Right hindlimb (tissue), 1 donor: ENCODE measurements at regions not wholly inside any gene's neighbourhood (a gene's known extent, or its start where the extent isn't known, plus 50 kb on each side); places are given as distances from the start of the nearest gene placed in this dataset.

ENCODE experiments used
- DNase-seq: peaks from one replicate; pipeline ENCODE4 v3.0.0-alpha.2; 2018

DNA sequence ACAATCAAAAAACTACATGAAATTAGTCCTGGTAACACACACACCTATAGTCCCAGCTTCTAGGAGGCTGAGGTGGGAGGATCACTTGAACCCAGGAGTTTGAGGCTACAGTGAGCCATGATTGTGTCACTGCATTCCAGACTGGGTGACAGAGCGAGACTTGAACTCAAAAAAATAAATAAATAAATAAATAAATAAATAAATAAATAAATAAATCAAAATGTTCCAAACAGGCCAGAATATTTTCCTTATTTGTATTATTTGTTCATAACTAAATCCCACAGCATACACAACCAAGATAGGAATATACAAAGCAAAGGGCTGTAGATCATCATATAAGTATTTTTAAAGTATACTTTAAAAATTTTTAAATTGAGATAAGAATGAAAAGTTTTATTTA is 537.2 kb upstream of the CDH8 start:
- no peak for DNase-seq

GRCh38 chr16:62568926-62569325 is 532.7 kb upstream of the CDH8 start:
- DNase-seq, result no peak

DNA sequence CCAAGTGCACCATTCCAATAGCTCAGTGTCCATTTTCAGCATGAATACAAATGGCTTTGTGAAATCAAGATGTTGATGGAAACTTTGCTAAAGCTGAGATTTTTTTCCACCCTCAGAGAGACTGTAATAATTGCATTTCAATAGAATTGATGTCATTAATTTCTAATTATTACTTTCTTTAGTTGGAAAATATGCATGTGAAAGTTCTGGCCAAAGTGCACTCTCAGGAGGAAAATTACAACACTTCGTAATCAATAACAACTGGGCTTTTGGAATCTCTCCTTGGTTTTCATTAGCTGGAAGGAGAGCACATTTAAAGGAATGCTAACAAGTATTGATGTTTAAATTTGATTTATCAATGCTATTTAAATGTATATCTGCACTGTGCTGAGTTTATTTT is 529.5 kb upstream of the CDH8 start:
- DNase-seq, result no peak

DNA sequence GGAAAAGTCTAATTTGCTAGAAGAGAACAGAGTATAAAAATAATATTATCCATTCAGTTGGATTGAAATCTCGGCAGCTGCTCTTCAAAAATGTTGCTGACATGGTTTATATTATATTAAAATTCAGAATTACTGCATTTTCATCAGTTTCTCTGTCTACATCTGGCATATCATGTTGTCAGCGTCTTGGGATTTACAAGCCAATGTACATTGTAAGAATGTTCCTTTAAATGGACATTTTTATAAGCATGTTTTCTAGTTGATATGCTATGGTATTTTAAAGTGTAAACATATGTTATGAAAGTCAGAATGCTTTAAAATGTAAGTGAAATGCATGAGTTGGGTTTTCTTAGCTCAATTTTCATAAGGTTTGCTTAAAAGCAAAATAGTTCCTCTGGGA is 528.1 kb upstream of the CDH8 start:
- DNase-seq, result no peak

DNA sequence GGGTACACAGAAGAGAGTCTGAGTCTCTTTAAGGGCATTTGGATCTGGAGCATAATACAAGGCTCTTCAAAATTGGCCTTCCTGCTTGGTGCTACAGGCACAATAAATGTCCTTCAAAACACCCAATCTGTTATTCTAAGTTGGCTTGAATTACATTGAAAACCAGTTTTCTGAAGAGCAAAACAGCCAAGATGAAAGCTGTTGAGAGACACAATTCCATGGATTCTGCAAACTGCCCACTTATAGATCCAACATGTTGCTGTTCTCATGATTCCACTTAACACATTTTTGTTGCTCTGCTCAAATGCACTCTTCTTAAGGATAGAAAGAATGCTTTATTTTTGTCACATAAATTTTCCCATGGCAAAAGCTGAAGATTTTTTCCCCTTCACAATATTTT is 525.9 kb upstream of the CDH8 start:
- no peak for DNase-seq

- no peak for DNase-seq
Observed at GRCh38 chr16:62549875-62550274, 513.6 kb upstream of the CDH8 start.

- DNase-seq, result no peak
Observed at GRCh38 chr16:62548095-62548494, 511.9 kb upstream of the CDH8 start.

GRCh38 chr16:62546701-62547100 is 510.5 kb upstream of the CDH8 start:
- no peak for DNase-seq

GRCh38 chr16:62545039-62545438 is 508.8 kb upstream of the CDH8 start:
- no peak for DNase-seq

DNA sequence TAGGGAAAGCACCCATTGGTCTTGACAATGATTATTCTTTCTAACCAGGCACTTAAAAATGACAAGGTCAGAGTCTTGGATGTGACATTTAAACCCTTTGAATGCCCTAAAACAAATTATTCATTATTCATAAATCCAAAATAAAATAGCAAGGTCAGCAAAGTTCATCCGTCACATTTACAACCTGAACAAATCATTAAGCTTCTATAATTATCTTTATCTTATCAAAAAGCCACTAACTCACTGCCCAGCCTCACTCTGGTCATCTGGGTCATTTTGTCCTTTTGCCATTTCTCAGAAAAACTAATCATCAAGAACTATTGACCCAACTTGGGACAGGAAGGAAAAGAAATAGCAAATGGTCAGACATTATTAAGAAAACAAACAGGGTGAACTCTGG is 507.3 kb upstream of the CDH8 start:
- no peak for DNase-seq

DNA sequence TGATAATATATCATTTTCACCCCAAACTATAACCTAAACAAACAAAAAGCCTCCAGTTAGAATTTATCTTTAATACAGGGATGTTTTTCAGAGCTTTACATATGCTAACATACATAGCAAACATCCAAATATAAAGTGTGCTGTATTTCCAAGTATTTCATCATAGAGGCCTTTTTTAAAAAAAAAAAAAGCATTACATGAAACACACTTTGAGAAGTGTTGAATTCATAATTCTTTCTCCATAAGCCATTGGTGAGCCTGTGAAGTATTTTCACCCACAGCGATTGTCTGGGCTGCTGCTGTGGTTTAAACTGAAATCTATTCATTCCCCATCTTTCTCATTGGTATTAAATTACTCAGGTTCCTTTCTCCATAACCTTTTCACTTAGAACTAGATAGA is 503.4 kb upstream of the CDH8 start:
- DNase-seq, result no peak

DNA sequence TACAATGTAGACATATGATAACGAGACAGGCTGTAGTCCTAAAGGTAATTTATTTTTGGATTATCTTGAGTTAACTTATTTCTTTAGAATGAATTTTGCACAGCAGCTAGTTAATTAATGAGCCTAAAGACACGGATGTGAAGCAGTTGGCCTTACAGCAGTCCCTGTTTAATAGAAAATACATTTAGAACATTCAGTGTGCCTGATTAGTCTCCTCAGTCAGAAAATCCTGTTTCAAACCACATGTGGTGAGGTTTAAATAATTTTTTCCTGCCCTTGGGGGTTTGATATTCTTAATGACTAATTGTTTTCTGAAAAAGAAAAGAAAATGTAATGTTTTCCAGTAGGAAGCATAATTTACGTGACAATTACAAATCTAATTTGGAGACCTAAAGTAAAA is 494.2 kb upstream of the CDH8 start:
- DNase-seq, result no peak

DNA sequence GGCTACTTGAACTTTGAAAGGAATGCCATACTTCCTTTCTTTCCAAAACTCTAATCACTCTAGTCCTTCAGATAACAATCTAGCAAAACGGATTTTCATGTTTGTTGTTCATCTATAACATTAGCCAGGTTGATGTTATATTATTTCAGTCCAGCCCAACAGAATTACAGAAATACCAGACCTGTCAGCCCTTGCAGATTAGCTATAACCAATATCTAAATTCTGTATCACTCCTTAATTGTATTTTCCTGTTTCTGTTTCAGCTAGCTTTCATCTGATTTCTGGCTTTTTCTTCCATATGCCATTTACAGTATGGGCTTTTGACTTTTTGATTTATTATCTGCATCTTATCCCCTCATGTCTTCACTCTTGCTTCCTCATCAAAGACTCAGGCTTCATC is 479.8 kb upstream of the CDH8 start:
- DNase-seq, result no peak

- no peak for DNase-seq
Observed at GRCh38 chr16:62503073-62503472, 466.8 kb upstream of the CDH8 start.

- no peak for DNase-seq
Observed at GRCh38 chr16:62478903-62479458, 442.7 kb upstream of the CDH8 start.

GRCh38 chr16:62477796-62478195 is 441.6 kb upstream of the CDH8 start:
- DNase-seq, result no peak

- DNase-seq, result no peak
Observed at GRCh38 chr16:62475573-62475972, 439.3 kb upstream of the CDH8 start.

GRCh38 chr16:62462971-62463370 is 426.7 kb upstream of the CDH8 start:
- no peak for DNase-seq

DNA sequence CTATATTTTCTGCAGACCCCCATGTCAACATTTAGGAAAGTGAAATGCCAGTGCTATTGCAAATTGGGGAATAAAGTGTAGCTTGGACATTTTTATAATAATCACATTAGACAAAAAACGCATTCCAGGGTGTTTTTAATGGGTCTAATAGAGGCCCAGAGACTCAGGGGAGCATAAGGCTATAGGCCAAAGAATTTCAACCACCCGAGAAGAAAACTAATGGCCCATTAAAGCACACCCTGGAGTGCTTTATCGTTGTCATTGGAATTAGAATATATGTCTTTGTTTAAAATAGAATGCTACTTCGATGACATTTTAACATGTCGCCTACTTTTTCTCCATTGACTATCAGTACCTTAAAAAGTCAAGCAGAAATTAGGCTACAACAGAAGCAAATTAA is 414.1 kb upstream of the CDH8 start:
- DNase-seq, result no peak

DNA sequence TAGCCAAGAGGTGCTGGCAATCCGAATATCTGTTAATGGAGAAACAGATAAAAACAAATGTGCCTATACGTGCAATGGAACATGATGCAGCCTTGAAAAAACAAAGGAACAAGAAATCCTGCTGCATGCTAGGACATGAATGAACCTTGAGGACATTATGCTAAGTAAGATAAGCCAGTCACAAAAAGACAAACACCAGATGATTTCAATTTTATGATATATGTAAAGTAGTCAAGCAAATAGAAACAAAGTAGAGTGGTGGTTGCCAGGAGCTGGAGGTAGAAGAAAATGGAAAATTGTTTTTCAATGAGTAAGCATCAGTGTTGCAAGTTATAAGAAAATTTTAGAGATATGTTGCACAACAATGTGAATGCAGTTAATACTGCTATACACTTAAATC is 409.7 kb upstream of the CDH8 start:
- no peak for DNase-seq

- DNase-seq, result no peak
Observed at GRCh38 chr16:62424206-62424605, 388.0 kb upstream of the CDH8 start.

DNA sequence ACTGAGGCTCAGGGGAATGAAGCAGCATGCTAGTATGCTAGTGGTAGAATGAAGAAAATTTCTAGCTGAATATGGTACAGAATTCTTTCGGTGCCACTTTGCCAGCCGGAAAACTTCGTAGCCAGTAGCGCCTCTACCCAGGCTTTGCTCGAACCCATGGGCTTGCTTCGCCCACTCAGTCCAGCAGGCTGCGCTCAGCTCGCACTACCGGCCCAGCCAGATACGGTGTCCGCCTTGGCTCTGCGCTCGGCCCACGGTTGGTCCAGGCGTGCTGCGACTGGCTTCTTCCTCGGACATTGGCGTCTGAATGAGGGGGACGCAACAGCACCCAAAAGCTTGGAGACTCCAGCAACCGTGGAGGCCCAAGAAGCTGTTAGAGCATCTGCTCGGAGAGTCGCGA is 372.5 kb upstream of the CDH8 start:
- no peak for DNase-seq

DNA sequence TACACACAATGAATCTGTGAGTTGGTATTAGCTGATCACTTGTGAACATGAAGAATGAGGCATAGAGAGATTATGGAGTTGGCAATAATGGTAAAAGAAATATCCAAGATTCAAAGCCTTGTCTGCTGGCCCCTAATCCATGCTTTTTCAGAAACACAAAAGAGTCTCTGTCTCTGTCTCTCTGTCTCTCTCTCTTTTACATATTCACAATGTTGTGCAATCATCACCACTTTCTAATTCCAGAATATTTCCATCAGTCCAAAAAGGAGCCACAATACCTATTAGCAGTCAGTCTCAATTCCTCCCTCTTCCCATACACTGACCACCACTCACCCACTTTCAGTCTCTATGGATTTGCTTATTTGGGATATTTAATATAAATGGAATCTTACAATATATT is 370.1 kb upstream of the CDH8 start:
- DNase-seq, result no peak

GRCh38 chr16:62404842-62405611 is 368.8 kb upstream of the CDH8 start:
- no peak for DNase-seq

DNA sequence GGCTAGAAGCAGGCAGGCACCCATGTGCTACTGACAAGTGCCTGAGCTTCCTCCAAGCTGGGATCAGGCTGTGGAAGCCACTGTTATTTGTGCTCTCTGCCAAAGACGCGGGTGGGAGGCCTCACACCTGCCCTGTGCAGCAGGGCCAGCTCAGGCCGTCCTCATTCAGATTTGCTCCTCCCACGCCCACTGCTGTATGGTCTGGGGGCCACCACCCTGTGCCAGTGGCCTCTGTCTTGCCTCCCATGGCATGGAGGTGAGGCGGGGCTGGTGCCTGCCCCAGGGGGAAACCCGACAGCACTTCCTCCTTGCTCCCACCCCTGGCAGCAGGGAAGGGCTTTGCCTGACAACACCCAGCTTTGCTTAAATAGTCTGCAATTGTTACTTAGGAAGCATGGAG is 356.5 kb upstream of the CDH8 start:
- DNase-seq, result no peak
